A549 (cell line): ENCODE measurements at regions not wholly inside any gene's neighbourhood (a gene's known extent, or its start where the extent isn't known, plus 50 kb on each side); places are given as distances from the start of the nearest gene placed in this dataset.

Experiments used
- FOSL2 ChIP-seq, 2 experiments: fragments of 450-650 bp in 1 of 2; fragments of >200 bp in 1 of 2; sonication (Bioruptor Twin) in 1 of 2; formaldehyde crosslinking; IDR thresholded peaks; 2 replicates each; pipeline versions ENCODE4 v1.5.0 to v1.6.1; 2016 to 2020; ENCODE audit warnings: mild to moderate bottlenecking in 1 of 2, moderate library complexity in 1 of 2
- HOXA7 ChIP-seq: fragments of 250-450 bp; sonication (Bioruptor Pico); IDR thresholded peaks from 2 replicates; pipeline ENCODE4 v1.5.0; 2020; ENCODE audit warnings: mild to moderate bottlenecking, moderate library complexity
- KDM1A ChIP-seq: fragments of 200-600 bp; sonication (generic); IDR thresholded peaks from 2 replicates; pipeline ENCODE4 v1.6.1; 2016; ENCODE audit warnings: low read depth, mild to moderate bottlenecking
- MAZ ChIP-seq: fragments of 150-350 bp; IDR thresholded peaks from 2 replicates; pipeline ENCODE4 v1.6.1; 2014; ENCODE audit warnings: antibody characterized with exemption, low read depth, low read length, borderline replicate concordance
- MYC ChIP-seq: IDR thresholded peaks from 2 replicates; pipeline ENCODE4 v1.6.1; 2012; ENCODE audit warnings: mild to moderate bottlenecking, inconsistent platforms, low read length, improper control_type of control experiment, borderline replicate concordance
- NPAS2 ChIP-seq: fragments of 250-450 bp; sonication (Bioruptor Pico); IDR thresholded peaks from 2 replicates; pipeline ENCODE4 v1.8.0; 2022; ENCODE audit warnings: mild to moderate bottlenecking, moderate library complexity, borderline replicate concordance
- POLR2A ChIP-seq: IDR thresholded peaks from 2 replicates; pipeline ENCODE4 v1.6.1; 2012; ENCODE audit warnings: mild to moderate bottlenecking, low read length
- POLR2AphosphoS2 ChIP-seq: conservative IDR thresholded peaks from 2 replicates; pipeline ENCODE4 v1.6.1; 2012; ENCODE audit warnings: low read length, improper control_type of control experiment, inconsistent platforms
- RAD21 ChIP-seq, 2 experiments: fragments of >200 bp in 1 of 2; sonication (Bioruptor Twin) in 1 of 2; formaldehyde crosslinking in 1 of 2; IDR thresholded peaks in 1 of 2; conservative IDR thresholded peaks in 1 of 2; 2 replicates in 1 of 2; 3 replicates in 1 of 2; pipeline ENCODE4 v1.6.1; 2012 to 2018; ENCODE audit warnings: inconsistent platforms in 1 of 2
- SMC3 ChIP-seq: fragments of >200 bp; sonication (Bioruptor Twin); formaldehyde crosslinking; IDR thresholded peaks from 3 replicates; pipeline ENCODE4 v1.6.1; 2018; ENCODE audit warnings: inconsistent platforms
- ZFP36 ChIP-seq: fragments of 450-650 bp; IDR thresholded peaks from 2 replicates; pipeline ENCODE4 v1.6.1; 2014; ENCODE audit warnings: borderline replicate concordance; ENCODE audit not compliant: partially characterized antibody
- TF ChIP-seq, protein P1 (sequence below): fragments of >200 bp; sonication (Bioruptor Twin); formaldehyde crosslinking; IDR thresholded peaks from 3 replicates; pipeline ENCODE4 v1.5.1; 2016
- TF ChIP-seq, protein P2 (sequence below): fragments of >200 bp; sonication (Bioruptor Twin); formaldehyde crosslinking; IDR thresholded peaks from 2 replicates; pipeline ENCODE4 v1.6.1; 2016
- TF ChIP-seq, protein P3 (sequence below): fragments of 250-450 bp; sonication (Bioruptor Pico); IDR thresholded peaks from 2 replicates; pipeline ENCODE4 v1.5.0; 2021; ENCODE audit warnings: mild to moderate bottlenecking, moderate library complexity, borderline replicate concordance

DNA sequence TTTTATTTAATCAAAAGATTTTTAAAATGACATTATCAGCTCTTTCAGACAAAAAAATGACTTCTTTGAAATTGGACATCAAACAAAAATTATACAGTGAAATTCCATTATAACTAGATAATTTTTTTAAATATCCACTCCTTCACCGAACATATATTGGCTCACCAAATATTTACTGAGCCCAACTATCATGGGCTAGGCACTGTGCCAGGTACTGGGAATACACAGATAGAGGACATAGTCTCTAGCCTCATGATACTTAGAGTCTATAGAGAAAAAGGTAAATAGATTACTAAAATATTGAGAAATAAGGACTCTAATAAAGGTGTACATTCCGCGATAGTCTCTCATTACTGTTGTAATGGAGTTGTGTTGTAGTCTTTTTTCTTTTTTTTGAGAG lies 219.9 kb downstream of the SEC23A start:
- TF ChIP-seq ZFP36 (no peak), FOSL2 (IDR thresholded peaks at IDR 0.05) (no peak), FOSL2 (CRISPR knock-in tag; IDR thresholded peaks at IDR 0.05) (no peak), POLR2A (no peak), POLR2AphosphoS2 (no peak), KDM1A (no peak), HOXA7 (no peak), RAD21 (conservative IDR thresholded peaks at IDR 0.05 in 1 of 2, IDR thresholded peaks at IDR 0.05 in 1 of 2) (no peak), MYC (no peak), MAZ (no peak), SMC3 (no peak), NPAS2 (no peak)
- TF ChIP-seq, protein P1, sequence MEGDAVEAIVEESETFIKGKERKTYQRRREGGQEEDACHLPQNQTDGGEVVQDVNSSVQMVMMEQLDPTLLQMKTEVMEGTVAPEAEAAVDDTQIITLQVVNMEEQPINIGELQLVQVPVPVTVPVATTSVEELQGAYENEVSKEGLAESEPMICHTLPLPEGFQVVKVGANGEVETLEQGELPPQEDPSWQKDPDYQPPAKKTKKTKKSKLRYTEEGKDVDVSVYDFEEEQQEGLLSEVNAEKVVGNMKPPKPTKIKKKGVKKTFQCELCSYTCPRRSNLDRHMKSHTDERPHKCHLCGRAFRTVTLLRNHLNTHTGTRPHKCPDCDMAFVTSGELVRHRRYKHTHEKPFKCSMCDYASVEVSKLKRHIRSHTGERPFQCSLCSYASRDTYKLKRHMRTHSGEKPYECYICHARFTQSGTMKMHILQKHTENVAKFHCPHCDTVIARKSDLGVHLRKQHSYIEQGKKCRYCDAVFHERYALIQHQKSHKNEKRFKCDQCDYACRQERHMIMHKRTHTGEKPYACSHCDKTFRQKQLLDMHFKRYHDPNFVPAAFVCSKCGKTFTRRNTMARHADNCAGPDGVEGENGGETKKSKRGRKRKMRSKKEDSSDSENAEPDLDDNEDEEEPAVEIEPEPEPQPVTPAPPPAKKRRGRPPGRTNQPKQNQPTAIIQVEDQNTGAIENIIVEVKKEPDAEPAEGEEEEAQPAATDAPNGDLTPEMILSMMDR, result no peak
- TF ChIP-seq, protein P2, sequence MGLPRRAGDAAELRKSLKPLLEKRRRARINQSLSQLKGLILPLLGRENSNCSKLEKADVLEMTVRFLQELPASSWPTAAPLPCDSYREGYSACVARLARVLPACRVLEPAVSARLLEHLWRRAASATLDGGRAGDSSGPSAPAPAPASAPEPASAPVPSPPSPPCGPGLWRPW, result no peak
- TF ChIP-seq, protein P3, sequence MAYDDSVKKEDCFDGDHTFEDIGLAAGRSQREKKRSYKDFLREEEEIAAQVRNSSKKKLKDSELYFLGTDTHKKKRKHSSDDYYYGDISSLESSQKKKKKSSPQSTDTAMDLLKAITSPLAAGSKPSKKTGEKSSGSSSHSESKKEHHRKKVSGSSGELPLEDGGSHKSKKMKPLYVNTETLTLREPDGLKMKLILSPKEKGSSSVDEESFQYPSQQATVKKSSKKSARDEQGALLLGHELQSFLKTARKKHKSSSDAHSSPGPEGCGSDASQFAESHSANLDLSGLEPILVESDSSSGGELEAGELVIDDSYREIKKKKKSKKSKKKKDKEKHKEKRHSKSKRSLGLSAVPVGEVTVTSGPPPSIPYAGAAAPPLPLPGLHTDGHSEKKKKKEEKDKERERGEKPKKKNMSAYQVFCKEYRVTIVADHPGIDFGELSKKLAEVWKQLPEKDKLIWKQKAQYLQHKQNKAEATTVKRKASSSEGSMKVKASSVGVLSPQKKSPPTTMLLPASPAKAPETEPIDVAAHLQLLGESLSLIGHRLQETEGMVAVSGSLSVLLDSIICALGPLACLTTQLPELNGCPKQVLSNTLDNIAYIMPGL (CRISPR knock-in tag), result no peak
